PC-9 (cell line): ENCODE measurements at regions not wholly inside any gene's neighbourhood (a gene's known extent, or its start where the extent isn't known, plus 50 kb on each side); places are given as distances from the start of the nearest gene placed in this dataset.

Experiments
- BruUV-seq: library from RNA; stranded (reverse); fragments of 400-500 nt; replicated peaks from 2 replicates; lab custom pipeline; 2021; lab: Mats Ljungman, UMichigan
- CTCF ChIA-PET: fragments of 300-600 bp; sonication (Branson Sonifier 250); formaldehyde crosslinking; loops from one replicate; lab custom pipeline; 2022; ENCODE audit warnings: antibody characterized with exemption; lab: Charles Lee
- POLR2A ChIA-PET: fragments of 300-600 bp; sonication (Branson Sonifier 250); formaldehyde crosslinking; loops from one replicate; lab custom pipeline; 2022; ENCODE audit warnings: antibody characterized with exemption; ENCODE audit not compliant: unreplicated experiment; lab: Charles Lee
- DNase-seq, 2 experiments: peaks; one replicate each; pipeline versions ENCODE4 v3.0.0 to v3.0.0-alpha.2; 2015 to 2022; ENCODE audit warnings: mixed read lengths in 1 of 2
- H2AFZ ChIP-seq: fragments of 200-600 bp; sonication (generic); 2 replicates; pipeline ENCODE4 v1.8.1; 2017; ENCODE audit warnings: antibody characterized with exemption
- H3F3A ChIP-seq: fragments of 200-600 bp; sonication (generic); 2 replicates; pipeline ENCODE4 v1.8.1; 2017; ENCODE audit warnings: antibody characterized with exemption, mild to moderate bottlenecking, low read depth; ENCODE audit not compliant: insufficient read depth
- H3K27ac ChIP-seq: fragments of 200-600 bp; sonication (generic); 2 replicates; pipeline ENCODE4 v1.6.1; 2016; ENCODE audit warnings: mixed run types
- H3K27me3 ChIP-seq: fragments of 200-600 bp; sonication (generic); 2 replicates; pipeline ENCODE4 v1.6.1; 2016; ENCODE audit warnings: low read depth, mixed run types; ENCODE audit not compliant: insufficient read depth
- H3K36me3 ChIP-seq: fragments of 200-600 bp; sonication (generic); 2 replicates; pipeline ENCODE4 v1.6.1; 2016; ENCODE audit warnings: low read depth, mixed run types
- H3K4me1 ChIP-seq: fragments of 200-600 bp; sonication (generic); replicated peaks from 2 replicates; pipeline ENCODE4 v1.6.1; 2016; ENCODE audit warnings: mixed run types; ENCODE audit not compliant: insufficient read depth
- H3K4me2 ChIP-seq: fragments of 200-600 bp; sonication (generic); 2 replicates; pipeline ENCODE4 v1.6.1; 2017; ENCODE audit warnings: mixed run types
- H3K4me3 ChIP-seq: fragments of 200-600 bp; sonication (generic); 2 replicates; pipeline ENCODE4 v1.6.1; 2016; ENCODE audit warnings: mixed run types
- H3K79me2 ChIP-seq: fragments of 200-600 bp; sonication (generic); 2 replicates; pipeline ENCODE4 v1.6.1; 2017; ENCODE audit warnings: low read depth, mixed run types
- H3K9me2 ChIP-seq: fragments of 200-600 bp; sonication (generic); 2 replicates; pipeline ENCODE4 v1.8.1; 2017; ENCODE audit warnings: mild to moderate bottlenecking; ENCODE audit not compliant: insufficient read depth
- H3K9me3 ChIP-seq: fragments of 200-600 bp; sonication (generic); 2 replicates; pipeline ENCODE4 v1.8.1; 2016; ENCODE audit warnings: low read depth; ENCODE audit not compliant: insufficient read depth
- H4K20me1 ChIP-seq: fragments of 200-600 bp; sonication (generic); 2 replicates; pipeline ENCODE4 v1.8.1; 2017; ENCODE audit not compliant: insufficient read depth
- CTCF ChIP-seq: fragments of 200-600 bp; sonication (generic); conservative IDR thresholded peaks from 2 replicates; pipeline ENCODE4 v1.6.1; 2017; ENCODE audit warnings: mixed run types, antibody characterized with exemption, mild to moderate bottlenecking, moderate library complexity
- EZH2 ChIP-seq: fragments of 200-600 bp; sonication (generic); IDR thresholded peaks from 2 replicates; pipeline ENCODE4 v1.8.0; 2017; ENCODE audit warnings: antibody characterized with exemption, low read depth
- intact Hi-C: fragments of 100-400 bp; cut with micrococcal nuclease; formaldehyde crosslinking; loops from one replicate; pipeline ENCODE4 v1.10.0; 2022; ENCODE audit not compliant: unreplicated experiment

DNA sequence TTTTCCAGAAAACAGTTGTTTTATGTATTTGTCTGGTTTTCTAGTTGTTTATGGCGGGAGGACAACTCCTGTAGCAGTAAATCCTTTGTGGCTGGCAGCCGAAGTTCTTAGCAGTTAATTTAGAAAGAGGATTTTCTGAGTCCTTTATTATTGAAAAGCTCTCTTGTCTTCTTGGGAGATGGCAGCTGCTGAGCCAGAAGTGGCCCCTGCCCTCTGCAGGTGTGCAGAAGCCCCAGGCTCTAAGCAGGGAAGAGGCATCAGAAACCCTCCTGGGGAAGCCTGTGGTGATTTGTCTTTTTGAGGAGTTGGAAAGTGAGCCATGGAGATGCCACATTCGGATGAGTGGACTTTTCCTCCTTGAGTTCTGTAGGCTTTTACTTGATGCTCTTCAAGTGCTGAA lies 106.3 kb downstream of the GLRX3 start:
- BruUV-seq, result no TSS peak
- H4K20me1 ChIP-seq, result no peaks in the 10 kb centered on the region
- H3K27me3 ChIP-seq, result no peaks in the 10 kb centered on the region
- H3K79me2 ChIP-seq, result no peaks in the 10 kb centered on the region
- POLR2A ChIA-PET, result no interaction called here
- H3K36me3 ChIP-seq, result no peaks in the 10 kb centered on the region
- no peak overlapping the region for H3K4me2 ChIP-seq
- DNase-seq, result no peak
- intact Hi-C loops, result no loop called here
- H3K4me1 ChIP-seq, result no peaks in the 10 kb centered on the region
- no peaks in the 10 kb centered on the region for H3K9me2 ChIP-seq
- H3K27ac ChIP-seq, result no peak overlapping the region
- no peak overlapping the region for H2AFZ ChIP-seq
- CTCF ChIA-PET, result no interaction called here
- H3K4me3 ChIP-seq, result no peak overlapping the region
- H3F3A ChIP-seq, result no peaks in the 10 kb centered on the region
- no peak for TF ChIP-seq EZH2
- TF ChIP-seq CTCF, result no peak
- no peaks in the 10 kb centered on the region for H3K9me3 ChIP-seq

DNA sequence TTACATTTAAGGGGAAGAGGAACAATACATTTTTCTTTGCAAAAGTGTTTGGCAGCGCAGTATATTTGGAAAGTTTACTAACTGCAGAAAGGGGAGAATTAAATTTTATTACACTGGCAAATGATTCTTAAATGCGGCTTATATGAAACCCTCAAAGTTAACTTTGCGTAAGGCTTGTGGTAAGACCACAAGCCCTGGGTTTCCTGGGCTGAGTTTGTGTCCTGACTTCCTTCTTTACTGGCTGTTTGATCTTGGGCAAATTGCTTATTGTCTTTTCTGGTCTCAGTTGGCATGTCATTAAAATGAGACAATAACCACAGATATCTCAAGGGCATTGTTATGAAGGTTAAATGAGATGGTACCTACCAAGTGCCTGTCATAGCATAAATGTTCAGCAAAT lies 106.8 kb downstream of the GLRX3 start:
- Histone ChIP-seq H3K79me2 (no peaks in the 10 kb centered on the region), H3K27ac (no peak overlapping the region), H3K4me2 (no peak overlapping the region), H3K27me3 (no peaks in the 10 kb centered on the region), H4K20me1 (no peaks in the 10 kb centered on the region), H2AFZ (no peak overlapping the region), H3K9me2 (no peaks in the 10 kb centered on the region), H3F3A (no peaks in the 10 kb centered on the region), H3K4me1 (no peaks in the 10 kb centered on the region), H3K36me3 (no peaks in the 10 kb centered on the region), H3K4me3 (no peak overlapping the region), H3K9me3 (no peaks in the 10 kb centered on the region)
- POLR2A ChIA-PET, result no interaction called here
- no peak for TF ChIP-seq CTCF
- CTCF ChIA-PET, result no interaction called here
- intact Hi-C loops, result no loop called here
- DNase-seq, result no peak
- no TSS peak for BruUV-seq

DNA sequence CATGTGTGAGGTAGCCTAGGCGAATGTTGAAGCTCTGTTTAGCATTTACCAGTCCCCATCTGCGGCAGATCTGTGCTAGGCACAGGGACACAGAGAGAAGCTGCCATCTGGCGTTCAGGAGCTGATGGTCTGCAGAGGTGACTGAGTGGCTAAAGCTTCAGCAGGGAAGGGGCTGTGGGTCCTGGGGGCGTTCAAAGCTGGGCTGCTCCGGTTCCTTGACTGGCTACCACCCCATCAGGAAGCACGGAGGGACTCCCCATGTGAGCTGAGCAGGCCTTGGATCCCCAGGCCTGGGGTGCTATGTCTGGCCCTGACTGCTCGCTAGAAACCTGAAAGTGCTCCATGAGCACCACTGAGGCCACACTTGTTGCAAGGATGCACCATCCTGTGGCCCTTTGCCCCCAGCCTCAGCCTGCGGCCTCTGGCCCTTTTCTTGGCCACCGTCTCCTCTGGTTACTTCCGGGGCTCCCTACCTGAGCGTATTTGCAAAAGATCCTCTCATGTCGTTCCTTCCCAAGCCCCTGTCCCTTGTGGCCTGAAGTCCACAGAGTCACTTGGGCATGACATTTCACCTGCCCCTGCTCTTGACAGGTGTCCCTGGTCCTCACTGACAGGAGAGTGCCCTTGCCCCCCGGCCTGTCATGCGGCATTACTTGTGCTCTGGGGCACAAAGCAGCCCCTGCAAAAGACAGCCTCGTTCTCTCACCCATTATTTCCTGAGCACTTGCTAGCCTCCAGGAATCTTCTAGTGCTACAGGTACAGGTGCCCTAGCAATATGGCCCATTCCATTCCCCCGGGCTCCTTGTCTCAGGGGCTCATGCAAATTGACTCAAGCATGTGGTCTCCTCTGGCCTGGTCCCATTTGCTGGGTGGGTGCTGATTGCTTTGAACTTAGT lies 108.1 kb downstream of the GLRX3 start:
- no peaks in the 10 kb centered on the region for H3K36me3 ChIP-seq
- H3K4me3 ChIP-seq, result no peak overlapping the region
- TF ChIP-seq EZH2 (no peak), CTCF (no peak)
- no peaks in the 10 kb centered on the region for H3K79me2 ChIP-seq
- ChIA-PET CTCF (no interaction called here), POLR2A (no interaction called here)
- no peaks in the 10 kb centered on the region for H3K27me3 ChIP-seq
- H3K4me2 ChIP-seq, result no peak overlapping the region
- DNase-seq, result no peak
- H2AFZ ChIP-seq, result no peak overlapping the region
- BruUV-seq, result no TSS peak
- no peaks in the 10 kb centered on the region for H3K9me3 ChIP-seq
- H3F3A ChIP-seq, result no peaks in the 10 kb centered on the region
- no peak overlapping the region for H3K27ac ChIP-seq
- no peaks in the 10 kb centered on the region for H4K20me1 ChIP-seq
- intact Hi-C loops, result no loop called here
- H3K4me1 ChIP-seq, result no peaks in the 10 kb centered on the region
- no peaks in the 10 kb centered on the region for H3K9me2 ChIP-seq
